Type B pancreatic cell (in vitro differentiated cells): ENCODE measurements at regions not wholly inside any gene's neighbourhood (a gene's known extent, or its start where the extent isn't known, plus 50 kb on each side); places are given as distances from the start of the nearest gene placed in this dataset.

Experiments used
- DNase-seq: peaks from one replicate; pipeline ENCODE4 v3.0.0; 2021; ENCODE audit warnings: mixed read lengths; ENCODE audit not compliant: unreplicated experiment; ENCODE audit errors: extremely low spot score
- H3K27ac Mint-ChIP-seq: 2 replicates; pipeline ENCODE4 v1.8.0; 2021; ENCODE audit warnings: mild to moderate bottlenecking, mixed read lengths
- H3K27me3 Mint-ChIP-seq: 2 replicates; pipeline ENCODE4 v1.8.0; 2021; ENCODE audit warnings: mixed read lengths
- H3K36me3 Mint-ChIP-seq: 2 replicates; pipeline ENCODE4 v1.8.0; 2021; ENCODE audit warnings: mixed read lengths
- H3K4me1 Mint-ChIP-seq: one replicate; pipeline ENCODE4 v1.8.0; 2021; ENCODE audit warnings: mixed read lengths; ENCODE audit not compliant: unreplicated experiment
- H3K4me3 Mint-ChIP-seq: 2 replicates; pipeline ENCODE4 v1.8.0; 2021; ENCODE audit warnings: mild to moderate bottlenecking, mixed read lengths
- H3K9me3 Mint-ChIP-seq: 2 replicates; pipeline ENCODE4 v1.8.0; 2021; ENCODE audit warnings: mixed read lengths
- CTCF ChIP-seq: fragments of 200-600 bp; sonication (generic); conservative IDR thresholded peaks from 2 replicates; pipeline ENCODE4 v1.5.0; 2021; ENCODE audit warnings: antibody characterized with exemption, mild to moderate bottlenecking

GRCh38 chr4:125447551-125448290 lies 133.0 kb downstream of the FAT4 start:
- no peak overlapping the region for H3K27ac Mint-ChIP-seq
- H3K36me3 Mint-ChIP-seq = peaks cover 11% of the 10 kb centered on the region
- H3K27me3 Mint-ChIP-seq = no peaks in the 10 kb centered on the region
- no peaks in the 10 kb centered on the region for H3K4me1 Mint-ChIP-seq
- no peak for TF ChIP-seq CTCF
- H3K9me3 Mint-ChIP-seq = no peaks in the 10 kb centered on the region
- H3K4me3 Mint-ChIP-seq = no peak overlapping the region
- no peak for DNase-seq

GRCh38 chr4:125456075-125456474 lies 141.3 kb downstream of the FAT4 start:
- H3K27ac Mint-ChIP-seq = no peak overlapping the region
- no peaks in the 10 kb centered on the region for H3K4me1 Mint-ChIP-seq
- H3K27me3 Mint-ChIP-seq = no peaks in the 10 kb centered on the region
- TF ChIP-seq CTCF = no peak
- no peak for DNase-seq
- no peak overlapping the region for H3K4me3 Mint-ChIP-seq
- H3K9me3 Mint-ChIP-seq = no peaks in the 10 kb centered on the region
- H3K36me3 Mint-ChIP-seq = peaks cover 3% of the 10 kb centered on the region

GRCh38 chr4:125459531-125459930 lies 144.8 kb downstream of the FAT4 start:
- Mint-ChIP-seq H3K4me3 (no peak overlapping the region), H3K36me3 (peaks cover 3% of the 10 kb centered on the region), H3K27me3 (no peaks in the 10 kb centered on the region), H3K4me1 (no peaks in the 10 kb centered on the region), H3K9me3 (no peaks in the 10 kb centered on the region), H3K27ac (no peak overlapping the region)
- no peak for TF ChIP-seq CTCF
- no peak for DNase-seq

- Mint-ChIP-seq H3K4me3 (no peak overlapping the region), H3K4me1 (no peaks in the 10 kb centered on the region), H3K27ac (no peak overlapping the region), H3K27me3 (no peaks in the 10 kb centered on the region), H3K9me3 (no peaks in the 10 kb centered on the region), H3K36me3 (peaks cover 3% of the 10 kb centered on the region)
- no peak for DNase-seq
- TF ChIP-seq CTCF = no peak
Observed at GRCh38 chr4:125461676-125462363, 147.1 kb downstream of the FAT4 start.

GRCh38 chr4:125464146-125464545 lies 149.4 kb downstream of the FAT4 start:
- H3K4me3 Mint-ChIP-seq = no peak overlapping the region

More at GRCh38 chr4:125464146-125464545, 149.4 kb downstream of the FAT4 start:
- no peak for DNase-seq
- Mint-ChIP-seq H3K9me3 (no peaks in the 10 kb centered on the region), H3K27ac (no peak overlapping the region), H3K27me3 (no peaks in the 10 kb centered on the region), H3K4me1 (no peaks in the 10 kb centered on the region), H3K36me3 (peaks cover 10% of the 10 kb centered on the region)
- no peak for TF ChIP-seq CTCF
